Ishikawa (cell line): ENCODE measurements at regions not wholly inside any gene's neighbourhood (a gene's known extent, or its start where the extent isn't known, plus 50 kb on each side); places are given as distances from the start of the nearest gene placed in this dataset.

ENCODE experiments used
- CEBPB ChIP-seq: IDR thresholded peaks from 2 replicates; pipeline ENCODE4 v1.6.1; 2012
- CREB1 ChIP-seq: IDR thresholded peaks from 2 replicates; pipeline ENCODE4 v1.6.1; 2012; ENCODE audit warnings: low read depth
- EGR1 ChIP-seq: IDR thresholded peaks from 2 replicates; pipeline ENCODE4 v1.6.1; 2012
- EP300 ChIP-seq: IDR thresholded peaks from 2 replicates; pipeline ENCODE4 v1.6.1; 2012; ENCODE audit warnings: borderline replicate concordance
- FOXM1 ChIP-seq: IDR thresholded peaks from 2 replicates; pipeline ENCODE4 v1.6.1; 2012; ENCODE audit warnings: low read depth, borderline replicate concordance
- RAD21 ChIP-seq: IDR thresholded peaks from 2 replicates; pipeline ENCODE4 v1.6.1; 2012; ENCODE audit warnings: low read depth
- REST ChIP-seq: IDR thresholded peaks from 2 replicates; pipeline ENCODE4 v1.6.1; 2012; ENCODE audit warnings: low read depth, mild to moderate bottlenecking
- TAF1 ChIP-seq: IDR thresholded peaks from 2 replicates; pipeline ENCODE4 v1.6.1; 2012; ENCODE audit warnings: low read depth, mild to moderate bottlenecking
- TCF12 ChIP-seq: IDR thresholded peaks from 2 replicates; pipeline ENCODE4 v1.6.1; 2012; ENCODE audit warnings: low read depth
- TEAD4 ChIP-seq: IDR thresholded peaks from 2 replicates; pipeline ENCODE4 v1.6.1; 2012
- YY1 ChIP-seq: IDR thresholded peaks from 2 replicates; pipeline ENCODE4 v1.6.1; 2012; ENCODE audit warnings: low read depth
- ZBTB7A ChIP-seq: IDR thresholded peaks from 2 replicates; pipeline ENCODE4 v1.6.1; 2012; ENCODE audit warnings: low read depth
- TF ChIP-seq, protein P1 (sequence below): IDR thresholded peaks from 2 replicates; pipeline ENCODE4 v1.6.1; 2012

GRCh38 chr1:38203441-38203840 is 156.8 kb upstream of the POU3F1 start:
- no peak for TF ChIP-seq EP300
- no peak for TF ChIP-seq TAF1
- TF ChIP-seq YY1: no peak
- no peak for TF ChIP-seq TCF12
- no peak for TF ChIP-seq ZBTB7A
- TF ChIP-seq CREB1: no peak
- TF ChIP-seq CEBPB: no peak
- TF ChIP-seq RAD21: no peak
- TF ChIP-seq TEAD4: no peak
- TF ChIP-seq, protein P1, sequence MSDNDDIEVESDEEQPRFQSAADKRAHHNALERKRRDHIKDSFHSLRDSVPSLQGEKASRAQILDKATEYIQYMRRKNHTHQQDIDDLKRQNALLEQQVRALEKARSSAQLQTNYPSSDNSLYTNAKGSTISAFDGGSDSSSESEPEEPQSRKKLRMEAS: no peak
- TF ChIP-seq REST: no peak
- no peak for TF ChIP-seq EGR1
- no peak for TF ChIP-seq FOXM1
